Stimulated activated memory B cell treated with anti-CD40 and anti-IgM and Interleukin-4, amounts not matched to agents 10 μg/mL and 1 μg/mL and 100 μg/mL, for 72 hours (primary cell): ENCODE measurements at regions not wholly inside any gene's neighbourhood (a gene's known extent, or its start where the extent isn't known, plus 50 kb on each side); places are given as distances from the start of the nearest gene placed in this dataset.

Source experiments
- ATAC-seq: fragments of 150-1000 bp; cut with Tn5 transposase; 2 replicates; pipeline ENCODE4 v1.10.0; 2021
- H3K27ac Mint-ChIP-seq: one replicate; pipeline ENCODE4 v1.8.0; 2022; ENCODE audit warnings: mild to moderate bottlenecking, mixed read lengths
- H3K27me3 Mint-ChIP-seq: one replicate; pipeline ENCODE4 v1.8.0; 2022; ENCODE audit warnings: mixed read lengths
- H3K36me3 Mint-ChIP-seq: one replicate; pipeline ENCODE4 v1.8.0; 2022; ENCODE audit warnings: mixed read lengths
- H3K4me1 Mint-ChIP-seq: one replicate; pipeline ENCODE4 v1.8.0; 2022; ENCODE audit warnings: mixed read lengths
- H3K4me3 Mint-ChIP-seq: one replicate; pipeline ENCODE4 v1.8.0; 2022; ENCODE audit warnings: mild to moderate bottlenecking, moderate library complexity, mixed read lengths
- H3K9me3 Mint-ChIP-seq: one replicate; pipeline ENCODE4 v1.8.0; 2022; ENCODE audit warnings: mixed read lengths

DNA sequence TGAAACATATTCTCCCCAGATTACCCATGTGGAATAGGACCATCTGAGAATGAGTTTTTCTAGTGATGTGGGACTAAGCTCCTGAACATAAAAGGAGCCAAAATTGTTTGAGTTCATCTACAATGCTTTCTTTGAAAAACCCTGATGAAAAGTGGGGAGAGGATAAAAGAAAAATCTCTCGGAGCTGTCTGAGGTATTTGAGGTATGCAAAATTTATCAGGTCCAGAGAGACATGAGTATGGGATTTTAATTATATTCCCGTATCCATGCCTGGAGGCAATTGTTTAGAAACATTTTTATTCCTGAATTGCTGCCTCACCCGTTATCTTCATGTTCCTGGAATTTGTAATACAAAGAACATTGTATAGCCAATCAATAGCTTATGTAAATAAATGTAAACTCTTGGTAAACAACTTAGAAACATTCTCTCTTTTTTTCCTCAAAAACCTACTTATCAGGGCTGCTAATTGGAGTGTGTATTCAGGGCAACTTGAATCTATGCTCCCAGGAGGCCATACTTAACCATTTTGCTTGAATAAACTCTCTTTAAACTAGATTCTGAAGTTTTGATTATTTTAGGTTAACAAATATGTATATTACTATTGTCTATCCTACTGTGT, 109.3 kb upstream of the OLFM3 start:
- Mint-ChIP-seq H3K9me3 (peaks cover 8% of the 10 kb centered on the region), H3K4me1 (no peaks in the 10 kb centered on the region), H3K36me3 (no peaks in the 10 kb centered on the region), H3K27ac (no peak overlapping the region), H3K4me3 (no peak overlapping the region), H3K27me3 (no peaks in the 10 kb centered on the region)
- ATAC-seq: no peak

DNA sequence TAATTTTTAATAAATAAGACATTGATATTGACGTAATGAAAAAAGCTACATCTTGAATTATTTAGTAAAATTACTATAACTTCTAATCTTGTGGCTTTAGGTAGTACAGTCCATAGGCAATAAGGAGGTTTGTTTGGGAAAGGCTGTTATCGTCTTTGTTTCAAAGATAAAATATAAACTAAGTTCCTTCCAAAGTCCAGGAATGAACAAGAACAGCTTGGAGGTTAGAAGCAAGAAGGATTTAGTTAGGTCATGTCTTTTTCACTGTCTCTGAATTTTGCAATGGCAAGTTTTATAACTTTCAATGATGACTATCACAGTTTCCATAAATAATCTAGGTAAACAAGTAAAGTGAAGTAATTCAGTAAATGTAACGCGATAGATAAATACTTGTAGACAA, 106.9 kb upstream of the OLFM3 start:
- Mint-ChIP-seq H3K4me3 (no peak overlapping the region), H3K27me3 (no peaks in the 10 kb centered on the region), H3K36me3 (no peaks in the 10 kb centered on the region), H3K4me1 (no peaks in the 10 kb centered on the region), H3K27ac (no peak overlapping the region), H3K9me3 (peaks cover under 1% of the 10 kb centered on the region)
- ATAC-seq: no peak

DNA sequence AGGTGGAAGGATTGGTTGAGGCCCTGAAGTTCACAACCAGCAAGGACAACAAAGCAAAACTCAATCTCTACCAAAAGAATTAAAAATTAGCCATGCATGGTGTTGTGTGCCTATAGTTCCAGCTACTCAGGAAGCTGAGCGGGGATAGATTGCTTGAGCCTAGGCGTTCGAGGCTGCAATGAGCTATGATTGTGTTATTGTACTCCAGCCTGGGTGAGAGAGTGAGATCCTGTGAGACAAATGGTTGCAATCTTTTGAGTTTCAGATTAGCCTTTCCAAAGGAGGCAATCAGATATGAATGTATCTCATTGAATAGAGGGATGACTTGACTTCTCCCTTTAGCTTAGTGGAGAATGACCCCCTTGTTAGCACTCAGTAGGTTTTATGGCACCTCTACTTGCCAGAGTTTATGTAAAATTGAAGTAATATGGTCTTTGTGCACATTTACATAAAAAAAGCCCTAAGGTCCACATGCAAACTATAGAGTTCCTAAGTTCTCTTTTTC, 105.6 kb upstream of the OLFM3 start:
- no peak overlapping the region for H3K27ac Mint-ChIP-seq
- no peak for ATAC-seq
- H3K4me1 Mint-ChIP-seq: no peaks in the 10 kb centered on the region
- H3K27me3 Mint-ChIP-seq: no peaks in the 10 kb centered on the region
- H3K9me3 Mint-ChIP-seq: no peaks in the 10 kb centered on the region
- no peak overlapping the region for H3K4me3 Mint-ChIP-seq
- no peaks in the 10 kb centered on the region for H3K36me3 Mint-ChIP-seq

DNA sequence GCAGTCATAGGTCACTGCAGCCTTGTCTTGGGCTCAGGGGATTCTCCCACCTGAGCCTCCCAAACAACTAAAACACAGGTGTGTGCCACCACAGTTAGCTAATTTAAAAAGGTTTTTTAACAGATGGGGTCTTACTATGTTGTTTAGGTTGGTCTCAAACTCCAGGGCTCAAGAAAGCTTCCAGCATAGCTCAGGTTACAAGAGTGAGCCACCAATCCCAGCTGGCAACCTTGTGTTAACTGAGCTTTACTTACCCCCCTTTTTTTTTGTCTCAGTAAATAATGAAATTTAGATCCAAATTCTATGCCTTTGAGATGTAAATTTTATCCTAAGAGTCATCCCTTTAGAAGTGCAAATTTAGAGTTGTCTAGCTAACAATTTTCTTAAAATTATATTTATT, 103.9 kb upstream of the OLFM3 start:
- Mint-ChIP-seq H3K4me3 (no peak overlapping the region), H3K36me3 (no peaks in the 10 kb centered on the region), H3K27ac (no peak overlapping the region), H3K4me1 (no peaks in the 10 kb centered on the region), H3K27me3 (no peaks in the 10 kb centered on the region), H3K9me3 (no peaks in the 10 kb centered on the region)
- no peak for ATAC-seq

DNA sequence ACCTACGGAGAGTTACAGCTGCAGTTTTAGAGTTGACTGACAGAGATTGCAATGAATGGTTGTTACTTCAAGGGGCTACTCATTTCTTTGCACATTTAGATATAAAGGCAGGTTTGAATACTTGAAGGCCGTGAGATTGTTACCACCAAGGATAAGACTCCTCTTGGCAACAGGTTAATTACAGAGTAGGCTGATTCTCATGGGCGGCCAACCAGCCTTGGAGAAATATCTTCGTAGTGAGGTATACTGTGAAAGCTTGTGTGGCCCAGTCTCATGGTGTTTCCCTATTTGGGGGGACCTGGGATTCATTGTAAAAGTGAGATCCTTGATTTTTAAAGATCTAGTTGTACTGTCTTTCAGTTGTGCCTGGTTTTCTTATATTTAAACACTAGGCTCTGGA, 103.2 kb upstream of the OLFM3 start:
- Mint-ChIP-seq H3K36me3 (no peaks in the 10 kb centered on the region), H3K4me3 (no peak overlapping the region), H3K27ac (no peak overlapping the region), H3K4me1 (no peaks in the 10 kb centered on the region), H3K9me3 (no peaks in the 10 kb centered on the region), H3K27me3 (no peaks in the 10 kb centered on the region)
- no peak for ATAC-seq

DNA sequence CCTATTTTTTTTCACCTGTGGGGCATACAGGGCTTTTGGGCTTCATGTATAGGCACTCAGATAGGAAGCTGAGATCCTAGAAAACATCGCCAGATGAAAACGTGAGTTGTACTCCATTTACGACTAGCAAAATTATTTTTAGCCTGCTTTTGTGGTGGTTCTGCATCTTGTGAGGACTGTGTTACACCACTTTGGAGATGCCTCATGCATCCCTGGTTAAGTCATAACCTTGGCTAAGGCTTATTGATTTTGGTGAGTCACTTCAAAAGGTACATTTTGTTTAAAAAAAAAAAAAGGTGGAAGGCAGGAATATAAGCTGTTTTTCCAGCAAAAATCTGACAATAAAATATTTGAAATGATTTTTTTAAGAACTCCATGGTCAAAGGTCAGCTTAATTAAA, 101.8 kb upstream of the OLFM3 start:
- H3K36me3 Mint-ChIP-seq: no peaks in the 10 kb centered on the region
- H3K27me3 Mint-ChIP-seq: no peaks in the 10 kb centered on the region
- no peaks in the 10 kb centered on the region for H3K9me3 Mint-ChIP-seq
- H3K4me3 Mint-ChIP-seq: no peak overlapping the region
- no peak overlapping the region for H3K27ac Mint-ChIP-seq
- no peak for ATAC-seq
- no peaks in the 10 kb centered on the region for H3K4me1 Mint-ChIP-seq

DNA sequence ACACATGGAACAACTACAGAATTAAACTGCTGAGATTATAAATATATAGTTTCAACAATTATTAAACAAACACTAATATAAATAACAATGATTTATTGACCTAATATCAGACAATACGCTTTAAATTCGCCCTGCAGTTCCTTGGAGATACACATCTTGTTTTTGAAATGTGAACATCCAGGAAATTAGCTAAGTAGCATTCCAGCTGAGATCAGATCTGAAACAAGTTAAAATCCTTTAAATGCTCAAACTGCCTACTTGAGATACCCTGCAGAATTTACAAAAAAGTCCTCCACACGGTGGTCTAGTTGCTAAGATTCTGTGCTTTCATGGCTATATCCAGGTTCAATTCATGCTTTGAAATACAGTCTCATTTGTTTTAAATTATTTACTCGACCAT, 101.4 kb upstream of the OLFM3 start:
- Mint-ChIP-seq H3K27me3 (no peaks in the 10 kb centered on the region), H3K4me3 (no peak overlapping the region), H3K4me1 (no peaks in the 10 kb centered on the region), H3K9me3 (no peaks in the 10 kb centered on the region), H3K36me3 (no peaks in the 10 kb centered on the region), H3K27ac (no peak overlapping the region)
- no peak for ATAC-seq

DNA sequence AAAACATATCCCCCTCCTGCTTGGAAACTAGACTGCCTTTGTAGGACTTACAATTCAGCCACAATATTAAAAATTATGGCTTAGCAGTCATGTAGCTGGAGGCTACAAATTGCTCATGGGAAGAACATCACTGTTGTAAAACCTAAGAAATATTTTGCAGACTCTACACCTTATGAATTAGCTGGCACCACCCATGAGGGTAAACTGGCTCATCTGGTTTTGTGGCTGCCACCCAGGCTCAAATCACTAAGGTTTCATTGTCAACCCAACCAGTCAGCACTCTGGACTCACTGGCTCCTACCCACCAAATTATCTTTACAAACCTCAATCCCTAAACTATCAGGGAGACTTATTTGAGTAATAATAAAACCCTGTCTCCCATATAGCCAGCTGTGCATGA, 100.7 kb upstream of the OLFM3 start:
- Mint-ChIP-seq H3K27me3 (no peaks in the 10 kb centered on the region), H3K9me3 (no peaks in the 10 kb centered on the region), H3K4me3 (no peak overlapping the region), H3K4me1 (no peaks in the 10 kb centered on the region), H3K36me3 (no peaks in the 10 kb centered on the region), H3K27ac (no peak overlapping the region)
- no peak for ATAC-seq

DNA sequence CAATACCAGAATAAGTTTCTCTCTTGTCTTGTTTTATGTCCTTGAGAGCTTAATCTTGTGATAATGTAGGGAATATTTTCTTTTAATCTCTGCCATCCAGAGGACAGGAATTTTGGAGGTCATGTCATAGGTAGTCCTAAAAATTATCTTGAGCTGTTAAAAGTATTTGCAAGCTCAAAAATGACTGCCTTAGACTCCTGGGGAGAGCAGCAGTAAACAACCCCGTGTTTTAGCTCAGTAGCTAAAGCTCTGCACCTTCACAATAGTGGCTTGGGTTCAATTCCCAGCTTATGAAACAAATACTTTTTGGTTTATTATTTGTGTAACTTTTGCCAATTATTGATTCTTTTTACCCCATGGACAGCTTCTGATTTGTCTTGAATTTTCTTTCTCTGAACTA, 99.4 kb upstream of the OLFM3 start:
- H3K27ac Mint-ChIP-seq: no peak overlapping the region
- no peaks in the 10 kb centered on the region for H3K4me1 Mint-ChIP-seq
- H3K4me3 Mint-ChIP-seq: no peak overlapping the region
- H3K9me3 Mint-ChIP-seq: no peaks in the 10 kb centered on the region
- H3K36me3 Mint-ChIP-seq: no peaks in the 10 kb centered on the region
- H3K27me3 Mint-ChIP-seq: no peaks in the 10 kb centered on the region
- no peak for ATAC-seq

DNA sequence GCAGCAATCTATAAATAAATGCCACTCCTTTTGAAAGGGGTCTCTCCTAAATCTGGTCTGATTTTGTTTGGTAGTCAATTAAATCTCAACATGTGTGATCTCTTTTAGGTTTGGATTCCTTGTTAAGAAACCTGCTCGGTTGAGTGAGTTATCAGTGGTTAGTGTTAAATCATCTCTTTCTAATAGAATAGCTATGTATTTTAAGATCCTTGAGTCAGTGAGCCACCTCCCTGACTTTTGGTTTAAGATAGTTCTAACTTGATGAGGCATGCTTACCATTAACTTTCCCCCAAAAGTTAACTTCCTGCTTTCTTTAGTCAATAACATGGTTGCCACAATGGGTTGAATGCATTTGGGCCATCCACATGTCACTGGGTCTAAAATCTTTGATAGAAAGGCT, 93.1 kb upstream of the OLFM3 start:
- Mint-ChIP-seq H3K4me3 (no peak overlapping the region), H3K36me3 (no peaks in the 10 kb centered on the region), H3K4me1 (no peaks in the 10 kb centered on the region), H3K27me3 (no peaks in the 10 kb centered on the region), H3K9me3 (peaks cover 7% of the 10 kb centered on the region), H3K27ac (no peak overlapping the region)
- no peak for ATAC-seq

DNA sequence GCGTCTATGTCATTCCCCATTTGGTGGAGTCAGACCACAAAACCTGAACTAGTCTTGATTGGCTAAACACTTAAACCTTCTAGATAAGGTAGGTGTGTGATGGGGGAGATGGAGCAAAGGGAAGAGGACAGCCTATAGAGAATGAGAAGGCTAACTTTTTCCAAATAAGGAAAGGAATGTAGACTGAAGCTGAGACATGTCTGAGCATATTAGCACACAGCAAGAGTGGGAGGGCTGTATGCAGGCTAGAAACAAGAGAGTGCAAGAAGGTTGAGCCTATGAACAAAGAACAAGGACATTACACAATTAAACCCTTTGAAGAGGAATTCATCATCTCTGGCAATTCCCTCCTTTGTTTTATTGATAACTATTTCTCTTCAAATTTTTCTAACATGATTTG, 89.2 kb upstream of the OLFM3 start:
- Mint-ChIP-seq H3K36me3 (no peaks in the 10 kb centered on the region), H3K27me3 (no peaks in the 10 kb centered on the region), H3K27ac (no peak overlapping the region), H3K4me1 (no peaks in the 10 kb centered on the region), H3K9me3 (peaks cover 7% of the 10 kb centered on the region), H3K4me3 (no peak overlapping the region)
- no peak for ATAC-seq

DNA sequence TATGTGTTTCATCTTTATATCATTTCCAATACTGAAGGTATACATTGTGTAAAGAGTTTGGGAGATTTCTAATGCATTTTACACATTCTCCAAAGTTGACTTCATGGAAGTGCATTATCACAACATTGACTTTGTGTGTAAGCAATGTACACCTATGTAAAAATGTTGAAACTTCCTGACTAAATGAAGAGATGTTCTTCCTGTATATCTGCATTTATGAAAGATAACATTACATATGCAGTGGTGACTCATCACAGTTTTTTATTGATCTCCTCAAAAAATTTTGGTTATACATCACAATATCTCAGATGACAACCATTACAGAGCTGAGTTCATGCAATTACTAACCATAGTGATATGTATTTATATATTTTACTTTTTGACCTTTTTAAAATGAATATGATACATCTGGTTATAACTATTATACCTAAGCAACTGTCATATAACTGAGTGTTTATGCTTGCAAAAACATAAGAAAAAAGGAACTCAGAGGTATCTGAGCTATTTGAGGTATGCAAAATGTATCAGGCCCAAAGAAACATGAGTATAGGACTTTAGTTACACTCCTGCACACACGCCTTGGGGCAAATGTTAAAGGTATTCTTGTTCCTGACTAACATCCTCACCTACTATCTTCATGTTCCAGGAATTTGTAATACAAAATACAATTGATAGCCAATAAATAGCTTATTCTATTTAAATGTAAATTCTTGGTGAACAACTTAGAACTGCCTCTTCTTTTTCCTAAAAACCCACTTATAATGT, 88.2 kb upstream of the OLFM3 start:
- Mint-ChIP-seq H3K4me3 (no peak overlapping the region), H3K36me3 (no peaks in the 10 kb centered on the region), H3K9me3 (peaks cover 7% of the 10 kb centered on the region), H3K4me1 (no peaks in the 10 kb centered on the region), H3K27me3 (no peaks in the 10 kb centered on the region), H3K27ac (no peak overlapping the region)
- ATAC-seq: no peak

DNA sequence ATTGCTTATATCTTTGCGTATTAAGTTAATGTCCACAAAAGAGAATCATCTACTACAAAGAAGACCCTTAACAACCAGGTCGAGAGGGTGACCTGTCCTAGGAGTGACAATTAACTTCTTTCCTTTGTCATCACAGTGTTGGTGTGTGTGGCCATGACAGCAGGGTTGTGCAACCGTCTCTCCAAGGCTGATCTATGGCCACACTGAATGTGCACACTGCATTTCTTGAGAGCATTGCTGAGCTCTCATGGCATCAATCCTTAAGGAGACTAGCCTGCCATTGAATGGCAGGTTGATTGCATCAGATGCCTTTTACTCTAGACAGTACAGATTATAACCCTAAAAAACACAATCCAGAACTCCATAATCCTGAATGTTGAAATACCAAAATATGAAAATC, 86.5 kb upstream of the OLFM3 start:
- no peak for ATAC-seq
- Mint-ChIP-seq H3K36me3 (no peaks in the 10 kb centered on the region), H3K27ac (no peak overlapping the region), H3K27me3 (no peaks in the 10 kb centered on the region), H3K9me3 (peaks cover 7% of the 10 kb centered on the region), H3K4me1 (no peaks in the 10 kb centered on the region), H3K4me3 (no peak overlapping the region)

DNA sequence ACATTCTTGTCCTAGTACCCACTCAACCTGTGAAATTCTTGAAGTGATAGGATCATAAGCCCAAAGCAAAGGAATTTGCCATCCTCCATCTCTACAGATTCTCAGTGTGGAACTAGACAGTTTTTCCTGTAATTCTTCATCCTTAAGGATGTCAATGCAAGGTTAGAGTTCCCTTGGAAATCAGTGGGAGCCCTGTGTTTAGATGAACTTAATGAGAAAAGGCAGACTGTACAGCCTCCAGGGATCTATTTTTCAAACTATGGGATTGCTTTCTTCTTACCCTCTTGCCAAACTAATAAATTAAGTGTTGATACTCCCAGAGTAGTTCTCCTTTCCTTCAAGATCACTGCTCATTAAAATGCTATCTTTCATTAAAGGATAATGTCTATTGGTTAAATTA, 78.1 kb upstream of the OLFM3 start:
- Mint-ChIP-seq H3K27ac (no peak overlapping the region), H3K27me3 (no peaks in the 10 kb centered on the region), H3K9me3 (no peaks in the 10 kb centered on the region), H3K4me1 (no peaks in the 10 kb centered on the region), H3K36me3 (no peaks in the 10 kb centered on the region), H3K4me3 (no peak overlapping the region)
- ATAC-seq: no peak

DNA sequence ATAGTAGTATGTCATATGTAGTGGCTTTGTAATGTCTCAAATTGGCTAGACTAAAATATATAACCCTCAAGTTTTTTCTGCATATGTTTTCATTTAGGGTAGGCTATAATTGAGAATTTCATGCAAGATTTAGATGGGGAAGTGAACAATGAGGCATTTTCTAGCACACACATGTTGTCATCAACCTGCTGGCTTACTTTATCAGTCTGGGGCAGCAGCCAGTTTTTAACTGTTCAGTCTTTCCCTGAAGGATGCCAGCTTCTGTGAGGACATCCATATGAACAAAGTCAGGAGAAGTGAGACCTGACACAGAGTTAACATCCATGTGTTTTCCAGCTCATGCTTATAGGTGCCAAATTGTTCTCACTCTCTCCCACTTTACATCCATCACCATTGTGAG, 74.7 kb upstream of the OLFM3 start:
- ATAC-seq: no peak
- peaks cover 2% of the 10 kb centered on the region for H3K9me3 Mint-ChIP-seq
- H3K4me3 Mint-ChIP-seq: no peak overlapping the region
- no peaks in the 10 kb centered on the region for H3K36me3 Mint-ChIP-seq
- H3K4me1 Mint-ChIP-seq: no peaks in the 10 kb centered on the region
- H3K27ac Mint-ChIP-seq: no peak overlapping the region
- H3K27me3 Mint-ChIP-seq: no peaks in the 10 kb centered on the region

DNA sequence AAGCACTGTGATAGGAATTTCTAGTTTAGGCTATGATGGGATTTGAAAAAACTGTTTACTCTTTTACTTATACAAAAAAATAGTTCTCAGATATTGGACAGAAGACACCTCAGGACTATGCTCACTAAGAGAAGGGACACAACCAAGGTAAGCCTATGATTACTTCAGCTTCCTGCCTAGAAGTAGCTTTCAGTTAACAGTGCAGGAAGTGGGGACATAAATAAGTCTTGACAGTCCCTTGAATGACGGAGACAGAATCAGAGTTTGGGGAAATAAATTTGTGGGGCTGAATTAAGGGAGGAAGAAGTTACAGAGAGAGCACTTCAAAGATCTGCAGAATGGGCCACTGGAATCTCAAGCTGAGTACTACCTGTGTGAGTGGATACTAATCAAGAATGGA, 53.8 kb upstream of the OLFM3 start:
- H3K9me3 Mint-ChIP-seq: peaks cover 5% of the 10 kb centered on the region
- no peaks in the 10 kb centered on the region for H3K4me1 Mint-ChIP-seq
- no peak for ATAC-seq
- H3K27me3 Mint-ChIP-seq: no peaks in the 10 kb centered on the region
- no peak overlapping the region for H3K27ac Mint-ChIP-seq
- no peak overlapping the region for H3K4me3 Mint-ChIP-seq
- H3K36me3 Mint-ChIP-seq: no peaks in the 10 kb centered on the region
